AG04450 (cell line): ENCODE measurements at regions not wholly inside any gene's neighbourhood (a gene's known extent, or its start where the extent isn't known, plus 50 kb on each side); places are given as distances from the start of the nearest gene placed in this dataset.

ENCODE experiments used
- CTCF ChIA-PET: fragments of 300-600, 350-600 bp; formaldehyde crosslinking; extraction: SDS; loops from one replicate; lab custom pipeline; 2022; ENCODE audit warnings: antibody characterized with exemption, inconsistent platforms; lab: Charles Lee
- POLR2A ChIA-PET: fragments of 350-600 bp; formaldehyde crosslinking; extraction: SDS; loops from one replicate; lab custom pipeline; 2021; ENCODE audit warnings: antibody characterized with exemption, inconsistent platforms; lab: Yijun Ruan, JAX
- DNase-seq: peaks from one replicate; pipeline ENCODE4 v3.0.0-alpha.2; 2011; ENCODE audit warnings: low read depth, low spot score
- H3K27ac ChIP-seq: one replicate; pipeline ENCODE4 v1.5.1; 2012; ENCODE audit warnings: low read depth, low read length, control low read depth
- H3K27me3 ChIP-seq: one replicate; pipeline ENCODE4 v1.6.0; 2012; ENCODE audit warnings: low read length; ENCODE audit not compliant: control insufficient read depth, insufficient read depth
- H3K4me3 ChIP-seq: 2 replicates; pipeline ENCODE4 v1.5.1; 2011; ENCODE audit warnings: mild to moderate bottlenecking, low read depth, low read length, control low read depth
- H3K9me3 ChIP-seq: 2 replicates; pipeline ENCODE4 v1.5.1; 2012; ENCODE audit warnings: low read length; ENCODE audit not compliant: control insufficient read depth, insufficient read depth
- TF ChIP-seq, protein P1 (sequence below): IDR thresholded peaks from 2 replicates; pipeline ENCODE4 v1.5.1; 2011; ENCODE audit warnings: low read depth, low read length, control low read depth, inconsistent platforms

DNA sequence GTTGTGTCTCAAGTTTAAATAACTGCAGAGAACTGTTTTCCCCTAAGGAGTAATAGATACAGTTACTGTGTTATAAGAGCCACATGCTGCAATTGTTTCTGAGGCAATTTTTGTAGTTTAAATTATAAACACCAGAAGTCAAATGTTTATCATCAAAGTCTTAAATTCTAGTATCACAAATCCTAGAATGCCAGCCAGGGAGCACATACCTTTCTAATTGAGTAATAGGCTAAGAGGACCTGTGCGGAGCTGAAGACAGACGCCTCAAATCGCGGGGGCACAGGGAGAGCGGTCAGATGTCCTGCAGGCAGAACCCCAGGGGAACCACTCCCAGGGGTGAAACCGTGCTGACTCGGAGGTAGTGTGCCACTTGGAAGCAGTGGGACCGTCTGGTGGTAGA, 65.2 kb upstream of the TNFRSF19 start:
- peak overlapping the region; percentile 29; the same call in 1 of the 2 replicates for H3K4me3 ChIP-seq
- POLR2A ChIA-PET: interaction anchor here (0.7 to 1.6 kb wide), 3 partner anchors 12 to 290 kb away, joined by 3 to 4 read pairs (median 4); no protein-coding TSS in a partner anchor
- H3K27ac ChIP-seq: peak overlapping the region; percentile 76

DNA sequence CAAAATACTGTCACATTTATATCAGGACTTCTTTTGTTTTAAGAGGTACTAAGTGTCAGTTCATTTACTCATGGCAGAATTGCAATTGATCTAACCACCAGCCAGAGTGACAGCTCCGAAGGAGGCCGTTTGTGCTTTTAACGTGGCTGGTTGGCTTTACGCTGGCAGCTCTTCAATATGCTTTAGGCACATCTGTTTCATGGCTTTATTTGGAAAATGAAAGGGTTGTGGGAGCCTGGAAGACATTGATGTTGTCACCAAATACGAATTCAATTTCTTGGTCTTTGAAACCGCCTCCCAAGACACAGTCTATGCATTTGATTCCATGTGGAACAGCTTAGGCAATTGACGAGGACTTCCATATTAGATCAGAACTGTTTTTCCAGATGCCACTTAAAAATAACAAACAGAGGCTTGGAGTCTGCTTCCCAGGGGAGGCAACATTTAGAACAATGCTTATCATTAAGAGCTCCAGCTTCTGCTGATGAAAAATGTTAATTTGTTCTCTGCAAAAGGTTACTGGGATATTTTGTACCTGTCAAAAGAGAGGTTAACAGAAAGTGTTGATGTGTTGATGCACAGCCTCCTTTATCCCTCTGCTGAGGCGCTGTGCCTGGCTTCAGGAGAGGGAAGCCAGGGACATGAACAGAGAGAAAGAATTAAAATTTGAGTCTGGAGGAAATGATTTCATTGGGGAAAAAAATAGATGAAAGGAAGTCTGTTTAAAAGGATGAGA, 64.0 kb upstream of the TNFRSF19 start:
- POLR2A ChIA-PET: interaction anchor here (1.0 kb wide), 1 partner anchor 167 kb away, joined by 3 read pairs; no protein-coding TSS in a partner anchor
- peak overlapping the region; percentile 78 for H3K27ac ChIP-seq
- H3K4me3 ChIP-seq: no peak overlapping the region
- H3K9me3 ChIP-seq: no peaks in the 10 kb centered on the region
- H3K27me3 ChIP-seq: no peaks in the 10 kb centered on the region
- TF ChIP-seq, protein P1, sequence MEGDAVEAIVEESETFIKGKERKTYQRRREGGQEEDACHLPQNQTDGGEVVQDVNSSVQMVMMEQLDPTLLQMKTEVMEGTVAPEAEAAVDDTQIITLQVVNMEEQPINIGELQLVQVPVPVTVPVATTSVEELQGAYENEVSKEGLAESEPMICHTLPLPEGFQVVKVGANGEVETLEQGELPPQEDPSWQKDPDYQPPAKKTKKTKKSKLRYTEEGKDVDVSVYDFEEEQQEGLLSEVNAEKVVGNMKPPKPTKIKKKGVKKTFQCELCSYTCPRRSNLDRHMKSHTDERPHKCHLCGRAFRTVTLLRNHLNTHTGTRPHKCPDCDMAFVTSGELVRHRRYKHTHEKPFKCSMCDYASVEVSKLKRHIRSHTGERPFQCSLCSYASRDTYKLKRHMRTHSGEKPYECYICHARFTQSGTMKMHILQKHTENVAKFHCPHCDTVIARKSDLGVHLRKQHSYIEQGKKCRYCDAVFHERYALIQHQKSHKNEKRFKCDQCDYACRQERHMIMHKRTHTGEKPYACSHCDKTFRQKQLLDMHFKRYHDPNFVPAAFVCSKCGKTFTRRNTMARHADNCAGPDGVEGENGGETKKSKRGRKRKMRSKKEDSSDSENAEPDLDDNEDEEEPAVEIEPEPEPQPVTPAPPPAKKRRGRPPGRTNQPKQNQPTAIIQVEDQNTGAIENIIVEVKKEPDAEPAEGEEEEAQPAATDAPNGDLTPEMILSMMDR: no peak
- no peak for DNase-seq
- CTCF ChIA-PET: interaction anchor here (0.6 kb wide), 1 partner anchor 74 kb away, joined by 3 read pairs; no protein-coding TSS in a partner anchor

More for the DNA sequence above, 65.2 kb upstream of the TNFRSF19 start:
- no peak for DNase-seq
- H3K9me3 ChIP-seq: no peaks in the 10 kb centered on the region
- TF ChIP-seq, protein P1: no peak
- H3K27me3 ChIP-seq: no peaks in the 10 kb centered on the region
- CTCF ChIA-PET: no interaction called here

DNA sequence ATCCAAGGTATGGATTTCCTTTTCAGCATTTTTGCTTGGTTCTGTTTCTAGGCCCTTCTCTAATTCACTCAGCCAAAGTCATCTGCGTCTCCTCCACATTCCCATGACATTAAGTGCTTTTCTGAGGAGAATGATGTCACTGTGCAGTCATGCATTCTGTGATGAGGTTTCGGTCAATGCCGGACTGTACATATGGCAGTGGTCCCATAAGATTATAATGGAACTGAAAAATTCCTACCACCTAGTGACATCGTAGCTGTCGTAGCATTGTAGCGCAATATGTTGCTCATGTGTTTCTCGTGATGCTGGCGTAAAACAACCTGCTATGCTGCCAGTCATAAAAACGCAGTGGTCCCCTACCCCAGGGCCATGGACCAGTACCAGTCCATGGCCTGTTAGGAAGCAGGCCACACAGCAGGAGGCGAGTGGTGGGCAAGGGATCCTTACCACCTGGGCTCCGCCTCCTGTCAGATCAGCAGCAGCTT, 63.4 kb upstream of the TNFRSF19 start:
- ChIA-PET POLR2A (no interaction called here), CTCF (no interaction called here)
- no peaks in the 10 kb centered on the region for H3K9me3 ChIP-seq
- DNase-seq: peak; percentile 62
- H3K27ac ChIP-seq: peak overlapping the region; percentile 78
- TF ChIP-seq, protein P1: no peak
- H3K27me3 ChIP-seq: no peaks in the 10 kb centered on the region
- H3K4me3 ChIP-seq: no peak overlapping the region

DNA sequence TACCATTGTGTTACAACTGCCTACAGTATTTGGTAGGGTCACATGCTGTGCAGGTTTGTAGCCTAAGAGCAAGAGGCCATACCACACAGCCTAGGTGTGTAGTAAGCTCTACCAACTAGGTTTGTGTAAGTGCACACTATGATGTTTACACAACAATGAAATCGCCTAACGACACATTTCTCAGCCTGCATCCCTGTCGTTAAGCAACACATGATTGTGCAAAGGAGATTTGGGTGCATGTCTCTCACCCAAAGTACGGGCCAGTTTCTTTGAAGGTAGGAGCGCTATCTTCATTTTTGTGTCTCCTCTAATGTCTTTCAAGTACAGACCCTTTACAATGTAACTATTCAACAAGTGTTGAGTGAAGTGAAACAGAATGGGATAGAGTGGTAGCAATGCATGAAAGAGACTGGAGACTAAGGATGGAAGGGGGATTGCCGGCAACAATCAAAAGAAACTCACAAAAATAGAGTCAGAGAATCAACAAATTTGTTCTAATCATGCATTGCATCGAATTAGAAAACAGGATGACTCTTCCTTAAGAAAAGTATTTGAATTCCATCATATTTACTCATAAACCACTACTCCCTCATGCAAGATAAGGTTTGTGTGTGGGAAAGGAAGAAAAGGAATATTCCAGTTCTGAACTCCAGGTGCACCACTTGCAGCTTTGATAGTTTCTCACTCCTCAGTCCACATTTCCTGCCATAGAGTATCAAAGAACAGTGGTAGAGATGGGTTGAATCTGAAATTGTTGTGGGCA, 60.2 kb upstream of the TNFRSF19 start:
- POLR2A ChIA-PET: no interaction called here
- H3K27ac ChIP-seq: peak overlapping the region; percentile 79
- no peak overlapping the region for H3K4me3 ChIP-seq
- CTCF ChIA-PET: interaction anchor here (0.6 kb wide), 2 partner anchors 106 to 145 kb away, joined by 3 read pairs; no protein-coding TSS in a partner anchor
- no peaks in the 10 kb centered on the region for H3K27me3 ChIP-seq
- DNase-seq: peak; percentile 60
- H3K9me3 ChIP-seq: no peaks in the 10 kb centered on the region
- TF ChIP-seq, protein P1: no peak
